Upper lobe of left lung (tissue), 4 donors: ENCODE measurements at regions not wholly inside any gene's neighbourhood (a gene's known extent, or its start where the extent isn't known, plus 50 kb on each side); places are given as distances from the start of the nearest gene placed in this dataset.

ENCODE experiments used
- CTCF ChIP-seq, 6 experiments: fragments of 450-650 bp in 4 of 6; fragments of 200-600 bp in 2 of 6; sonication (generic) in 2 of 6; IDR thresholded peaks; one replicate each; pipeline ENCODE4 v1.5.1; 2016 to 2019; ENCODE audit warnings: antibody characterized with exemption in 6 of 6
- EP300 ChIP-seq, 4 donors: sonication (generic); formaldehyde crosslinking; IDR thresholded peaks; one replicate each; pipeline ENCODE4 v1.5.1; 2017; ENCODE audit warnings: antibody characterized with exemption in 4 of 4, control low read depth in 2 of 4
- POLR2A ChIP-seq, 4 donors: fragments of 450-650 bp; IDR thresholded peaks; one replicate each; pipeline ENCODE4 v1.5.1; 2016 to 2017; ENCODE audit warnings: antibody characterized with exemption in 4 of 4, mild to moderate bottlenecking in 2 of 4

GRCh38 chr10:4650582-4650981 is 175.4 kb upstream of the AKR1E2 start:
- TF ChIP-seq CTCF (IDR thresholded peaks at IDR 0.05) (no peak), POLR2A (IDR thresholded peaks at IDR 0.05) (no peak), EP300 (IDR thresholded peaks at IDR 0.05) (no peak)
